ENCODE measurements at regions not wholly inside any gene's neighbourhood (a gene's known extent, or its start where the extent isn't known, plus 50 kb on each side); places are given as distances from the start of the nearest gene placed in this dataset.

GRCh38 chr5:17424674-17425073, 73.4 kb upstream of the TAF11L2 start:
- TF ChIP-seq CTCF (IDR thresholded peaks at IDR 0.05) (no peak), EZH2 (IDR thresholded peaks at IDR 0.05; ENCODE audit: borderline replicate concordance, insufficient read depth, low read depth, low read length, poor library complexity, severe bottlenecking) (no peak)

Data from B cell (primary cell).